ENCODE measurements at regions not wholly inside any gene's neighbourhood (a gene's known extent, or its start where the extent isn't known, plus 50 kb on each side); places are given as distances from the start of the nearest gene placed in this dataset.

- no peaks in the 10 kb centered on the region for H3K36me3 ChIP-seq
- no peak for TF ChIP-seq CTCF (IDR thresholded peaks at IDR 0.05)
- ATAC-seq (ENCODE audit: insufficient number of reproducible peaks, low FRiP score, low read depth) = no peak
- H3K27me3 ChIP-seq (replicated peaks; ENCODE audit: insufficient read depth) = no peaks in the 10 kb centered on the region
- no peaks in the 10 kb centered on the region for H3K9me3 ChIP-seq
- H3K4me1 ChIP-seq (ENCODE audit: control insufficient read depth in 1 of 2, low read depth in 2 of 2) = no peaks in the 10 kb centered on the region
- H3K4me3 ChIP-seq = no peak overlapping the region
- no peak overlapping the region for H3K27ac ChIP-seq
- DNase-seq (ENCODE audit: low spot score) = no peak
Measured at GRCh38 chr2:193505620-193506019, 1310.9 kb upstream of the TMEFF2 start.

GRCh38 chr2:193502363-193503035, 1307.8 kb upstream of the TMEFF2 start:
- TF ChIP-seq CTCF (IDR thresholded peaks at IDR 0.05) = no peak
- Histone ChIP-seq H3K27ac (no peak overlapping the region), H3K9me3 (no peaks in the 10 kb centered on the region), H3K4me3 (no peak overlapping the region), H3K36me3 (no peaks in the 10 kb centered on the region), H3K4me1 (ENCODE audit: control insufficient read depth in 1 of 2, low read depth in 2 of 2) (no peaks in the 10 kb centered on the region), H3K27me3 (replicated peaks; ENCODE audit: insufficient read depth) (no peaks in the 10 kb centered on the region)
- no peak for DNase-seq (ENCODE audit: low spot score)
- ATAC-seq (ENCODE audit: insufficient number of reproducible peaks, low FRiP score, low read depth) = no peak

GRCh38 chr2:193496786-193497185, 1302.1 kb upstream of the TMEFF2 start:
- no peak for ATAC-seq (ENCODE audit: insufficient number of reproducible peaks, low FRiP score, low read depth)
- no peak for TF ChIP-seq CTCF (IDR thresholded peaks at IDR 0.05)
- H3K9me3 ChIP-seq = no peaks in the 10 kb centered on the region
- no peak for DNase-seq (ENCODE audit: low spot score)
- H3K27ac ChIP-seq = no peak overlapping the region
- H3K36me3 ChIP-seq = no peaks in the 10 kb centered on the region
- no peaks in the 10 kb centered on the region for H3K27me3 ChIP-seq (replicated peaks; ENCODE audit: insufficient read depth)
- no peak overlapping the region for H3K4me3 ChIP-seq
- H3K4me1 ChIP-seq (ENCODE audit: control insufficient read depth in 1 of 2, low read depth in 2 of 2) = no peaks in the 10 kb centered on the region

- DNase-seq (ENCODE audit: low spot score) = no peak
- Histone ChIP-seq H3K9me3 (no peaks in the 10 kb centered on the region), H3K27me3 (replicated peaks; ENCODE audit: insufficient read depth) (no peaks in the 10 kb centered on the region), H3K27ac (no peak overlapping the region), H3K4me1 (ENCODE audit: control insufficient read depth in 1 of 2, low read depth in 2 of 2) (no peaks in the 10 kb centered on the region), H3K4me3 (no peak overlapping the region), H3K36me3 (no peaks in the 10 kb centered on the region)
- TF ChIP-seq CTCF (IDR thresholded peaks at IDR 0.05) = no peak
- no peak for ATAC-seq (ENCODE audit: insufficient number of reproducible peaks, low FRiP score, low read depth)
Measured at GRCh38 chr2:193482557-193482956, 1287.8 kb upstream of the TMEFF2 start.

- Histone ChIP-seq H3K36me3 (no peaks in the 10 kb centered on the region), H3K4me3 (no peak overlapping the region), H3K27ac (no peak overlapping the region), H3K27me3 (replicated peaks; ENCODE audit: insufficient read depth) (no peaks in the 10 kb centered on the region), H3K9me3 (no peaks in the 10 kb centered on the region), H3K4me1 (ENCODE audit: control insufficient read depth in 1 of 2, low read depth in 2 of 2) (no peaks in the 10 kb centered on the region)
- DNase-seq (ENCODE audit: low spot score) = no peak
- no peak for TF ChIP-seq CTCF (IDR thresholded peaks at IDR 0.05)
- no peak for ATAC-seq (ENCODE audit: insufficient number of reproducible peaks, low FRiP score, low read depth)
Measured at GRCh38 chr2:193480187-193480586, 1285.5 kb upstream of the TMEFF2 start.

Data from thoracic aorta (tissue), 2 donors.